GM12878 (cell line): ENCODE measurements at regions not wholly inside any gene's neighbourhood (a gene's known extent, or its start where the extent isn't known, plus 50 kb on each side); places are given as distances from the start of the nearest gene placed in this dataset.

ENCODE experiments used
- ATAC-seq: fragments of 200-7000 bp; cut with Tn5 transposase; 3 replicates; pipeline ENCODE4 v1.9.1; 2020; ENCODE audit warnings: mild to moderate bottlenecking, moderate library complexity
- BruUV-seq: library from RNA; stranded (reverse); fragments of 400-500 nt; replicated peaks from 2 replicates; lab custom pipeline; 2021; lab: Mats Ljungman, UMichigan
- CTCF ChIA-PET: fragments of 300-600 bp; sonication (Branson Sonifier 250); formaldehyde crosslinking; extraction: SDS; loops from one replicate; lab custom pipeline; 2021; ENCODE audit warnings: inconsistent platforms; lab: Yijun Ruan, JAX
- POLR2A ChIA-PET: fragments of 350-600 bp; formaldehyde crosslinking; extraction: SDS; loops from one replicate; lab custom pipeline; 2021; ENCODE audit warnings: inconsistent platforms; lab: Charles Lee
- RAD21 ChIA-PET: fragments of 300-600 bp; sonication (Branson Sonifier 250); formaldehyde crosslinking; loops from one replicate; lab custom pipeline; 2023; ENCODE audit warnings: antibody characterized with exemption; ENCODE audit not compliant: unreplicated experiment; lab: Charles Lee
- SMC1A ChIA-PET: fragments of 300-600 bp; sonication (Branson Sonifier 250); formaldehyde crosslinking; loops from one replicate; lab custom pipeline; 2023; ENCODE audit not compliant: unreplicated experiment, uncharacterized antibody; lab: Charles Lee
- DNase-seq: peaks from one replicate; pipeline ENCODE4 v3.0.0-alpha.2; 2011; ENCODE audit warnings: low read depth, low spot score
- FAIRE-seq: peaks from 3 replicates; lab custom pipeline; 2011; peaks lifted over from hg19 to GRCh38; lab: Jason Lieb, UNC
- H2AFZ ChIP-seq: 2 replicates; pipeline ENCODE4 v1.6.0; 2011; ENCODE audit warnings: low read depth, low read length, control low read depth; ENCODE audit not compliant: control insufficient read depth
- H3K27ac ChIP-seq: 2 replicates; pipeline ENCODE4 v1.5.1; 2011; ENCODE audit warnings: control low read depth; ENCODE audit not compliant: control insufficient read depth, insufficient read depth
- H3K27me3 ChIP-seq, 2 experiments: replicated peaks in 1 of 2; 2 replicates each; pipeline versions ENCODE4 v1.6.0 to v1.6.1; 2011; ENCODE audit warnings: low read length in 1 of 2; ENCODE audit not compliant: control insufficient read depth in 2 of 2, insufficient read depth in 2 of 2
- H3K36me3 ChIP-seq, 2 experiments: 2 replicates each; pipeline ENCODE4 v1.5.1; 2011; ENCODE audit warnings: low read length in 1 of 2; ENCODE audit not compliant: control insufficient read depth in 2 of 2, insufficient read depth in 2 of 2
- H3K4me1 ChIP-seq: 2 replicates; pipeline ENCODE4 v1.6.1; 2011; ENCODE audit warnings: mild to moderate bottlenecking, low read length, moderate library complexity, mixed read lengths; ENCODE audit not compliant: control insufficient read depth, insufficient read depth
- H3K4me2 ChIP-seq: 2 replicates; pipeline ENCODE4 v1.6.0; 2011; ENCODE audit warnings: control low read depth; ENCODE audit not compliant: control insufficient read depth, insufficient read depth
- H3K4me3 ChIP-seq: fragments of 200-600 bp; sonication (generic); 2 replicates; pipeline ENCODE4 v1.5.1; 2016
- H3K79me2 ChIP-seq: 2 replicates; pipeline ENCODE4 v1.6.0; 2011; ENCODE audit warnings: low read length; ENCODE audit not compliant: control insufficient read depth, insufficient read depth
- H3K9ac ChIP-seq: 2 replicates; pipeline ENCODE4 v1.8.0; 2011; ENCODE audit warnings: low read length, control low read depth, mixed read lengths; ENCODE audit not compliant: control insufficient read depth, insufficient read depth
- H3K9me3 ChIP-seq: replicated peaks from 3 replicates; pipeline ENCODE4 v1.5.1; 2011; ENCODE audit warnings: mild to moderate bottlenecking, low read length; ENCODE audit not compliant: control insufficient read depth, insufficient read depth
- H4K20me1 ChIP-seq: 2 replicates; pipeline ENCODE4 v1.6.0; 2011; ENCODE audit not compliant: control insufficient read depth, insufficient read depth
- BACH1 ChIP-seq: fragments of 450-650 bp; IDR thresholded peaks from 2 replicates; pipeline ENCODE4 v1.6.1; 2017; ENCODE audit warnings: mild to moderate bottlenecking, borderline replicate concordance
- CHD2 ChIP-seq: IDR thresholded peaks from 2 replicates; pipeline ENCODE4 v1.6.1; 2011; ENCODE audit warnings: low read depth, low read length, improper control_type of control experiment, borderline replicate concordance
- HDAC6 ChIP-seq: fragments of 200-600 bp; sonication (generic); IDR thresholded peaks from one replicate; pipeline ENCODE4 v1.8.0; 2017; ENCODE audit warnings: antibody characterized with exemption; ENCODE audit not compliant: unreplicated experiment
- HDGF ChIP-seq: fragments of 450-650 bp; IDR thresholded peaks from 2 replicates; pipeline ENCODE4 v1.6.1; 2016; ENCODE audit warnings: antibody characterized with exemption
- MEF2B ChIP-seq: fragments of 450-650 bp; IDR thresholded peaks from 2 replicates; pipeline ENCODE4 v1.6.1; 2018; ENCODE audit warnings: mild to moderate bottlenecking, moderate library complexity; ENCODE audit not compliant: partially characterized antibody, poor library complexity, severe bottlenecking
- NFIC ChIP-seq: IDR thresholded peaks from 2 replicates; pipeline ENCODE4 v1.6.1; 2012; ENCODE audit warnings: low read depth, mild to moderate bottlenecking, inconsistent platforms, low read length, moderate library complexity
- RCOR1 ChIP-seq: conservative IDR thresholded peaks from 2 replicates; pipeline ENCODE4 v1.6.1; 2012; ENCODE audit warnings: low read depth, low read length, improper control_type of control experiment
- RELA ChIP-seq: fragments of 450-650 bp; IDR thresholded peaks from 2 replicates; pipeline ENCODE4 v1.8.0; 2014; ENCODE audit warnings: borderline replicate concordance; ENCODE audit not compliant: partially characterized antibody
- RUNX3 ChIP-seq: IDR thresholded peaks from 2 replicates; pipeline ENCODE4 v1.6.1; 2012; ENCODE audit warnings: low read length, inconsistent platforms
- SIX5 ChIP-seq: IDR thresholded peaks from 2 replicates; pipeline ENCODE4 v1.6.1; 2011; ENCODE audit warnings: mild to moderate bottlenecking, low read depth, low read length, moderate library complexity; ENCODE audit not compliant: severe bottlenecking
- SMAD5 ChIP-seq: IDR thresholded peaks from 2 replicates; pipeline ENCODE4 v1.6.1; 2016; ENCODE audit warnings: antibody characterized with exemption, low read depth
- WGBS: methylation state at CpG from one replicate; pipeline ENCODE4 v1.1.6; 2016; ENCODE audit warnings: low lambda C conversion rate; ENCODE audit not compliant: insufficient replicate concordance, insufficient coverage; ENCODE audit errors: missing lambda C conversion rate; 5-methylcytosine and 5-hydroxymethylcytosine counted together
- in situ Hi-C: fragments of 300-500 bp; cut with MboI; formaldehyde crosslinking; loops from 9 replicates; pipeline ENCODE4 v1.14.3; 2018; ENCODE audit warnings: mixed read lengths
- intact Hi-C: fragments of 100-400 bp; cut with micrococcal nuclease; formaldehyde crosslinking; loops from one replicate; pipeline ENCODE4 v1.14.2; 2022; ENCODE audit not compliant: unreplicated experiment
- TF ChIP-seq, protein P1 (sequence below): fragments of 450-650 bp; IDR thresholded peaks from 2 replicates; pipeline ENCODE4 v1.6.1; 2014; ENCODE audit warnings: mild to moderate bottlenecking
- TF ChIP-seq, protein P2 (sequence below): fragments of 150-350 bp; IDR thresholded peaks from 2 replicates; pipeline ENCODE4 v1.6.1; 2016; ENCODE audit warnings: low read depth, low read length
- TF ChIP-seq, protein P3 (sequence below): fragments of 450-650 bp; IDR thresholded peaks from 2 replicates; pipeline ENCODE4 v1.6.1; 2017; ENCODE audit warnings: mild to moderate bottlenecking, moderate library complexity

DNA sequence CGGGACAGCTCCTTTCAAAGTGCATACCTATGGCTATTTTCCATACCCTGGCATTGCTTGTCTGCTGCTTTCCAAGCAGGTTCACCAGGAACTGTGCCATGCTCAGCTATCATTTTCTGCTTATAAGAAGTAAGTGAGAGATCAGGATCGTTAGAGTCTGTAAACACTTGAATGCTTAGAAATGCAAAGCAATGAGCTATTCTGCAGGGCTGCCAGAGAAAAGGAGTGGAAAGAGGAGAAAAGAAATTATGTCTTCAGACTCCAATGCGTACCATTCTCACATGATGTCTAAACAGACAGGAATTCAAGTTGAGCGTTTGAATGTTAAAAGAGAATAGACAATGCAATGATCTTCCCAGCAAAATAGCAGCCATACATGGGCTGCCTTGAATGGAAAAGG is 245.5 kb upstream of the SLC7A11 start:
- no peaks in the 10 kb centered on the region for H4K20me1 ChIP-seq
- ChIA-PET RAD21 (interaction anchor here (1.0 kb wide), 1 partner anchor 193 kb away, joined by 3 read pairs; no protein-coding TSS in a partner anchor), SMC1A (interaction anchor here (0.9 to 1.2 kb wide), 3 partner anchors 27 to 227 kb away, joined by 3 read pairs; no protein-coding TSS in a partner anchor), CTCF (interaction anchor here (0.6 to 0.8 kb wide), 3 partner anchors 26 to 194 kb away, joined by 3 read pairs; no protein-coding TSS in a partner anchor), POLR2A (no interaction called here)
- H3K36me3 ChIP-seq = no peaks in the 10 kb centered on the region
- in situ Hi-C loops = no loop called here
- no peaks in the 10 kb centered on the region for H3K9me3 ChIP-seq
- H3K79me2 ChIP-seq = no peaks in the 10 kb centered on the region
- no peak overlapping the region for H3K9ac ChIP-seq
- WGBS = 29% methylated on average over 4 of the region's 4 CpGs
- H2AFZ ChIP-seq = no peak overlapping the region
- no peak for DNase-seq
- intact Hi-C loops = no loop called here
- FAIRE-seq = no peak
- H3K27ac ChIP-seq = no peak overlapping the region
- no peak overlapping the region for H3K4me3 ChIP-seq
- no peak for ATAC-seq
- H3K4me1 ChIP-seq = no peaks in the 10 kb centered on the region
- TF ChIP-seq RUNX3 = no peak
- no peak for TF ChIP-seq RELA
- TF ChIP-seq SMAD5 = no peak
- no peak for TF ChIP-seq HDAC6
- TF ChIP-seq CHD2 = no peak
- TF ChIP-seq SIX5 = no peak
- no peak for TF ChIP-seq HDGF
- TF ChIP-seq, protein P1, sequence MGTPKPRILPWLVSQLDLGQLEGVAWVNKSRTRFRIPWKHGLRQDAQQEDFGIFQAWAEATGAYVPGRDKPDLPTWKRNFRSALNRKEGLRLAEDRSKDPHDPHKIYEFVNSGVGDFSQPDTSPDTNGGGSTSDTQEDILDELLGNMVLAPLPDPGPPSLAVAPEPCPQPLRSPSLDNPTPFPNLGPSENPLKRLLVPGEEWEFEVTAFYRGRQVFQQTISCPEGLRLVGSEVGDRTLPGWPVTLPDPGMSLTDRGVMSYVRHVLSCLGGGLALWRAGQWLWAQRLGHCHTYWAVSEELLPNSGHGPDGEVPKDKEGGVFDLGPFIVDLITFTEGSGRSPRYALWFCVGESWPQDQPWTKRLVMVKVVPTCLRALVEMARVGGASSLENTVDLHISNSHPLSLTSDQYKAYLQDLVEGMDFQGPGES = no peak
- no peak for TF ChIP-seq MEF2B
- no peak for TF ChIP-seq NFIC
- TF ChIP-seq, protein P2, sequence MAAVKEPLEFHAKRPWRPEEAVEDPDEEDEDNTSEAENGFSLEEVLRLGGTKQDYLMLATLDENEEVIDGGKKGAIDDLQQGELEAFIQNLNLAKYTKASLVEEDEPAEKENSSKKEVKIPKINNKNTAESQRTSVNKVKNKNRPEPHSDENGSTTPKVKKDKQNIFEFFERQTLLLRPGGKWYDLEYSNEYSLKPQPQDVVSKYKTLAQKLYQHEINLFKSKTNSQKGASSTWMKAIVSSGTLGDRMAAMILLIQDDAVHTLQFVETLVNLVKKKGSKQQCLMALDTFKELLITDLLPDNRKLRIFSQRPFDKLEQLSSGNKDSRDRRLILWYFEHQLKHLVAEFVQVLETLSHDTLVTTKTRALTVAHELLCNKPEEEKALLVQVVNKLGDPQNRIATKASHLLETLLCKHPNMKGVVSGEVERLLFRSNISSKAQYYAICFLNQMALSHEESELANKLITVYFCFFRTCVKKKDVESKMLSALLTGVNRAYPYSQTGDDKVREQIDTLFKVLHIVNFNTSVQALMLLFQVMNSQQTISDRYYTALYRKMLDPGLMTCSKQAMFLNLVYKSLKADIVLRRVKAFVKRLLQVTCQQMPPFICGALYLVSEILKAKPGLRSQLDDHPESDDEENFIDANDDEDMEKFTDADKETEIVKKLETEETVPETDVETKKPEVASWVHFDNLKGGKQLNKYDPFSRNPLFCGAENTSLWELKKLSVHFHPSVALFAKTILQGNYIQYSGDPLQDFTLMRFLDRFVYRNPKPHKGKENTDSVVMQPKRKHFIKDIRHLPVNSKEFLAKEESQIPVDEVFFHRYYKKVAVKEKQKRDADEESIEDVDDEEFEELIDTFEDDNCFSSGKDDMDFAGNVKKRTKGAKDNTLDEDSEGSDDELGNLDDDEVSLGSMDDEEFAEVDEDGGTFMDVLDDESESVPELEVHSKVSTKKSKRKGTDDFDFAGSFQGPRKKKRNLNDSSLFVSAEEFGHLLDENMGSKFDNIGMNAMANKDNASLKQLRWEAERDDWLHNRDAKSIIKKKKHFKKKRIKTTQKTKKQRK = no peak
- TF ChIP-seq RCOR1 = no peak
- TF ChIP-seq BACH1 = no peak
- TF ChIP-seq, protein P3, sequence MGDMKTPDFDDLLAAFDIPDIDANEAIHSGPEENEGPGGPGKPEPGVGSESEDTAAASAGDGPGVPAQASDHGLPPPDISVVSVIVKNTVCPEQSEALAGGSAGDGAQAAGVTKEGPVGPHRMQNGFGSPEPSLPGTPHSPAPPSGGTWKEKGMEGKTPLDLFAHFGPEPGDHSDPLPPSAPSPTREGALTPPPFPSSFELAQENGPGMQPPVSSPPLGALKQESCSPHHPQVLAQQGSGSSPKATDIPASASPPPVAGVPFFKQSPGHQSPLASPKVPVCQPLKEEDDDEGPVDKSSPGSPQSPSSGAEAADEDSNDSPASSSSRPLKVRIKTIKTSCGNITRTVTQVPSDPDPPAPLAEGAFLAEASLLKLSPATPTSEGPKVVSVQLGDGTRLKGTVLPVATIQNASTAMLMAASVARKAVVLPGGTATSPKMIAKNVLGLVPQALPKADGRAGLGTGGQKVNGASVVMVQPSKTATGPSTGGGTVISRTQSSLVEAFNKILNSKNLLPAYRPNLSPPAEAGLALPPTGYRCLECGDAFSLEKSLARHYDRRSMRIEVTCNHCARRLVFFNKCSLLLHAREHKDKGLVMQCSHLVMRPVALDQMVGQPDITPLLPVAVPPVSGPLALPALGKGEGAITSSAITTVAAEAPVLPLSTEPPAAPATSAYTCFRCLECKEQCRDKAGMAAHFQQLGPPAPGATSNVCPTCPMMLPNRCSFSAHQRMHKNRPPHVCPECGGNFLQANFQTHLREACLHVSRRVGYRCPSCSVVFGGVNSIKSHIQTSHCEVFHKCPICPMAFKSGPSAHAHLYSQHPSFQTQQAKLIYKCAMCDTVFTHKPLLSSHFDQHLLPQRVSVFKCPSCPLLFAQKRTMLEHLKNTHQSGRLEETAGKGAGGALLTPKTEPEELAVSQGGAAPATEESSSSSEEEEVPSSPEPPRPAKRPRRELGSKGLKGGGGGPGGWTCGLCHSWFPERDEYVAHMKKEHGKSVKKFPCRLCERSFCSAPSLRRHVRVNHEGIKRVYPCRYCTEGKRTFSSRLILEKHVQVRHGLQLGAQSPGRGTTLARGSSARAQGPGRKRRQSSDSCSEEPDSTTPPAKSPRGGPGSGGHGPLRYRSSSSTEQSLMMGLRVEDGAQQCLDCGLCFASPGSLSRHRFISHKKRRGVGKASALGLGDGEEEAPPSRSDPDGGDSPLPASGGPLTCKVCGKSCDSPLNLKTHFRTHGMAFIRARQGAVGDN = no peak
- H3K4me2 ChIP-seq = no peak overlapping the region
- no peaks in the 10 kb centered on the region for H3K27me3 ChIP-seq
- no TSS peak for BruUV-seq
